ENCODE measurements at regions not wholly inside any gene's neighbourhood (a gene's known extent, or its start where the extent isn't known, plus 50 kb on each side); places are given as distances from the start of the nearest gene placed in this dataset.

DNA sequence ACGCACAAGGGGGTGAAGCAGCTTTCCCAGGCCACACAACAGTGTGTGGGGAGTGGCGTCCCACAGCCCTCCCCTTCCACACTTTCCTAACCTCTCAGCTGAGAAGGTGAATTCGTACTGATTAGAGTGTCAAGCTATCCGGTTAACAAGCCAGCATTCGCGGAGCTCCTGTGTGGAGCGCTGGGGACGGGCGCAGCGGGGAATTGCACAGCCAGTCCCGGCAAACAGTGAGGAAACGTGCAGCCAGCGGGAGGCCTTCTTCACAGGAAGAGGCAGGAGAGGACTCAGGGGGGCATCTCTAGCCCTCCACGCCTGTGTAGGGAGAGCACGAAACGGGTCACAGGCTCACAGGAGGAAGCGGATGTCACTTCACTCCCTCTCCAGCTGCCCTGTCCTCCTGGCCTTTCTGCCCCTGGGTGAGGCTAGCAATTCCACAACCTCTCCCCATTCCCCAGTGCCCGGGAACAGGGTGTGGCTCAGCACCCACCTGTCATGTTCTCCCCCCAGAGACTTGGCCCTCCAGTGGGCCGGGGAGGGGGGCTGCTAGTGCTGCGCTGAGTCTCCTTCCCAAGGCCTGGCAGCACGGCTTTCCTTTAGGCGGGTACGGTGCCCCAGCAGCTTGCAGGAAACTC lies 117.3 kb downstream of the CPZ start:
- no peak for DNase-seq

DNA sequence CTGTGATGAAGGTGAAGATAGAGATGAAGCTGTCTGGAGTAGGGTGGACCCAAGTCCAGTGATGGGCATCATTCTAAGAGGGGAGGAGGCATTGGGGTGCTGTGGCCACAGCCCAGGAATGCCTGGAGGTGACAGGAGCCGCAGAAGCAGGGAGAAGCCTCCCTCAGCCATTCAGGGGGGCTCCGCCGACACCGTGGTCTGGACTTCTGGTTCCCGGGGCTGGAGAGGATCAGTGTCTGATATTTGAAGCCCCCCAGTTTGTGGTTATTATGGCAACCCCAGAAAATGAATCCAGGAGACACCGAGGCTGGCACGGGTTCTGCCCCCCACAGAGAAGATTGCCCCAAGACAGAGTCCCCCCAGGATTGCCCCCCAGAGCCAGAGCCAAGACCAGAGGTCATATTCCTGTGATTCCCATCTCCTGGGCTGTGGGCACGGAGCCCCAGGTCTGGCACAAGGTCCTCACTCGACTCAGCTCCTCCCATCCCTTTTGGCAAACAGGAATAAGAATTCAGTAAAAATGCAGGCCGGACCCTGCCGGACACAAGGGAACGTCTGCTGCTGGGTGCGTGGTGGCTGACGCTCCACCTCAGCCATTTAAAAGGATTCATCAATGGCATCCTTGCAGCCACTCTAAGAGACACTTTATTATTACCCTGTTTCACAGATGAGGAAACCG lies 116.6 kb downstream of the CPZ start:
- no peak for DNase-seq

DNA sequence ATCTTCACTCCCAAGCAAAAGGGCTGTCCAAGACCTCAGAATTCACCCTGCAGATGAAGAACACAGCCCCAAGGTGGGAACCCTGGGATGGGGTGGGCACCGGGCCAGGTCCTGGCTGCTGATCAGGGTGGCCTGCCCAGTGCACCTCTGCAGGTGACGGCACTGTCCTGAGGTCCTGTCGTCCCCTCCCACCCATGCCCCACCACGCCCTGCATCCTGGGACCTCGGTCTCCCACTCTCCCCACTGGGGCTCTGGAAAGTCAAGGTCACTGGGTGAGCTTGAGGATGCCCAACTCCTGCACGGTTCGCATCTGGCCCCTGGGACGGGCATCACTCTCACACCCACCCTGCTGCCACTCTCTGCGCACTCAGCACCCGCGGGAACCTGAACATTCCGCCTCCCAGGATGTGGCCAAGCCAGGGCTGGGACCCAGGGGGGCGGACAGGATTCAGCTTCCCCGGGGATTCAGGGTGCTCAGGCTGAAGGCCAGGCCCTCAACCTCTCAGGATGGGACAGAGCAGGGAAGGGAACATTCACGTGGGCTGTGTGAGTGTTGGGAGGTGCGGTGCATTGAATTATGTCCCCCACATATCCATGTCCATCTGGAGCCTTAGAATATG lies 115.9 kb downstream of the CPZ start:
- no peak for DNase-seq

DNA sequence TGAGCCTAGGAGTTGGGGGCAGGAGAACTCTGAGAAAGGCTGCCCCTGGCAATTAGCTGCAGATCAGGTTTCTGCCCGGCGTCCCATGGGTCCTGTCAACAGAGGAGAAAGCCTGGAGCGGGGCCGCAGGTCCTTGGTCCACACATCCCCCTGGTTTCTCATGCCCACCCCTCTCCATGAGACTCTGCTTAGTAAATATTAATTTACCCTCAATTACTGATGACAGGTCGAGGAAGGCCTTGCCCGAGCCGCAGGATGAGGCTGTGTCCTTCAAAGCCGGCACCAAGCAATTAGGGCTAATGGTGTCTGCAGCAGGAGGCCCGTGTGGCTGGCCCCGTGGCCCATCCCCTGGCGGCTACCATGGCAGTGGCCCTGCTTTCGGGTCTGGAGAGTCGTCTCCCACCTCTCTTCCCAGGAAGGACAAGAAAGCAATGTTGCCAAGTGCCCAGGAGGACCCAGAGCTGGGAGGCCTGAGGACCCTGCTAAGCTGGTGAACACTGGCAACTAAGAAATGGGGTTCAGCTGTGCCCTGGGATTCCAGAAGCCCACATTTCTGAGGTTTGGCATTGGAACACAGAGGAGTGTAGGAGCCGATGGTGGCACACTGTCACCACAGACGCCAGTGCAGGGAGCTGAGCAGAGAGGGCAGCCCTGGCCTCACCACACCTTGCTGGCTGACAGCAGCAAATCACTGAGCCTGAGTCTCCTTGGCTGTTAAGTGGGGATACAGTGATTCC lies 114.6 kb downstream of the CPZ start:
- no peak for DNase-seq

DNA sequence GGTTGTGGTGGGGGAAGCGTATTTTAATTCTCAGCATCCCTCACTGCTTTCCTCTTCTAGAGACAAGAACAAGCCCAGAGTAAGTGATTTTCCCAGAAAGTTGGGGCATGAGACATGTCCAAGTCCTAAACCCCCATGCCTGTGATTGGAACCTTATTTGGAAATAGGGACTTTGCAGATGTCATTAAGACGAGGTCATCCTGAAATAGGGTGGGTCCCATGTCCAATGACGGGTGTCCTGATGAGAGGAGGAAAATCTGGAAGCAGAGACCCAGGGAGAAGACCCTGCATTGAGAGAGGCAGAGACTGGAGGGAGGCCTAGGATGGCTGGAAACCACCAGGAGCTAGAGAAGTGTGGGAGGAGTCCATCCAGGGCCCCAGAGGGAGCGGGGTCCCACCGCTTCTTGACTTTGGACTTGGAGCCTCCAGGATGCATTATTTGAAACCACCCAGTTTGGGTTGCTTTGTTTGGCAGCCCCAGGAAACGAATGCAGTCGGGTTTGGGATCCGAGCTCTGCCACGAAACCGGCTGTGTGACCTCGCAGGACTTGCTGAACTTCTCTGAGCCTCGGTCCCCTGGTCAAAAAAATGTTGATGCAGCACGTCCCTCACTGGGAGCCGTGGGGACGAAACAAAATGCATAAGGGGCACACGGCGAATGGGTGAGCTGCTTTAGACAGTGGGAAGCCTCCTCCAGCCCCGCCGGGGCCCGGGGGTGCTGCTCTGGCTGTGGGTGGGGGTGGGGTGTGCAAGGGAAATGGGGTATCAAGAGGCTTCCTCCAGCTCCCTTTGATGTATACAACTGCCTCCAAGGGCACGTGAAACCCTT lies 113.9 kb downstream of the CPZ start:
- no peak for DNase-seq

DNA sequence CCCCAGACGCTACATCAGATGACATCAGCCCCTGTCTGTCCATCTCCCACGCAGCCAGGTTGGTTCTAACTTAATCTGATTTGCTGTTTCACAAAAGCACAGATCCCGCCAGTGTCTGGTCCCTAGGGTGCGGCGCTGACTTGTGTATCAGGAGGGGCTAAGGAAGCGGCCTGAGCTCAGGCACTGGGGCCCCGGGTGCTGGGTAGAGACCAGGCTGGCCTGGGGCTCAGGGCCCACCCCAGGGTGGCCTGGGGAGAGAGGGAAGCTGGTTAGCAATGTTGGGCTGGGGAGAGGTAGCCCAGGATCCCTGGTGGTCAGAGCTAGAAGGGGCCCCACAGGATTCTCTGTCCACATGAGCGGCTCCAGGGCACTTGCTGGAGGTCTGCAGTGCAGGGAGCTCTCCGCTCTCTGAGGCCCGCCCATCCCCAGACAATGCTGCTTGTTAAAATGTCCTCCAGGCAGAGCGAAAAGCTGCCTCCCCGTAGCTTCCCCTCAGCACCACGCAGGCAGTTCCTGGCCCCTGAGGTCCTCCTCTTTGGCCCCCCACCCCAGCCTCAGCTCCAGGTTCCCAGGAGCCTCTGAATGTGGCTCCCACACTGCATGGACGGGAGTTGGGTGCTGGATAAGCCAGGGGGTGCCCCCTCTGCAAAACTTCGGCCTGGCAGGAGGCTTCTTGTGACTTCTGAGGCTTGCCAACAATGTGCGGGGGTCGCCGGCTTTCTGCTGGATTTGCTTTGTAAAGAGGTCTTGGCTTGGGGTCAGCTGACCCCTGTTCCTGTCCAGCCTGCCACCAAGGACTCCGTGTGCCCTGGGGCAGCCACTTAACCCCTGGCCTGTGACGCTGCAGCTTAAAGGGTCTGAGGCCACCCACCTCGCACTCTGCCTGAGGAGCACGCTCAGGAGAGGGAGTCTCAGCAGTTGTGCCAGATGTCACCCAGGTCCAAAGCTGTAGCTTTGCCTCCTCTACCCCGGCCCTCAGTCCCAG lies 112.9 kb downstream of the CPZ start:
- no peak for DNase-seq

DNA sequence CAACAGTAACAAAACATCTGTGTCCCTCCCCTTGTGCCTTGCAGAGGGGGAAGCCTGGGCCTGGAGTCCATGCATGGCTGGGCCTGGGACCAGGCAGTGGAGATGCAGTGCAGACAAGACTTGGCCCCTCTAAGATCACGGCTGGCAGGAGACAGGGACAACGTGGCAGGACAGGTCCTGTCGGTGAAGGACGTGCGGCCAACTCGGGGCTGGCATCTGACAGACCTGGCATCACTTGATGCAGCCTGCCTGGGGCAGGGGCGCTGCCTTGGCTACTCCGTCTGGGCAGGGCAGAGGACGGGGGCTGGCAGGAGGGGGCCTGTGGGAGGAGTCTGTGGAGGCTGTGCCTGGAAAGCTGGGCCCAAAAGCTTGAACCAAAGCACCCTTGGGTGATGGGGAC lies 112.1 kb downstream of the CPZ start:
- DNase-seq = no peak

DNA sequence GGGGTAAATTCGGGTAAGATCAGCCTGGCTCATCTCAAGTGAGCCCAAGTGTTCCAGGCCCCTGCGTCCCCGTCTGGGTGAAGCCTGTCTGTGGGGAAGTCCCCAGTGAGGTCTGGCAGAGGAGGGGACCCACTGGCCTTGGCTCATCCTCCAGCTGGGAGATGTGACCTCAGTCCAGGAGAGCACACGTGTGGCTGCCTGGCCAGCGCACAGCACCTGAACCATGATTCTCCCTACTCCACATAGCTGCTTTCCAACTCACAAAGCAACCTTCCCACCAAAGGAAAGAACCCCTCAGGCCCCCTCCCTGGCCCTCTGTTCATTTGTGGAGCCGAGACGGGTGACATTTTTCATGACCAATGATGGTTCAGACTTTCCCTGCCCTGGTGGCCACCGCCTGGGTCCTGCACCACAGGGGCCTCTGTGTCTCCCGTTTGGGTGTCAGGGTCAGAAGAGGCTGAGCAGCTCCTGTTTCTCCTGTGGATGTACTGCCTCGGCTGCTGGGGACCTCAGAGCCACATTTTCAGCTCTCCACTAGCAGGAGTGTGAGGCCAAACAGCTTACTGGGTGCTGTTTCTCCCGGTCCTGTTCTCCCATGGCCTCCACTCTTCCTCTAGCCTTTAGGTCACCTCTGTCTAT lies 111.4 kb downstream of the CPZ start:
- DNase-seq = no peak

DNA sequence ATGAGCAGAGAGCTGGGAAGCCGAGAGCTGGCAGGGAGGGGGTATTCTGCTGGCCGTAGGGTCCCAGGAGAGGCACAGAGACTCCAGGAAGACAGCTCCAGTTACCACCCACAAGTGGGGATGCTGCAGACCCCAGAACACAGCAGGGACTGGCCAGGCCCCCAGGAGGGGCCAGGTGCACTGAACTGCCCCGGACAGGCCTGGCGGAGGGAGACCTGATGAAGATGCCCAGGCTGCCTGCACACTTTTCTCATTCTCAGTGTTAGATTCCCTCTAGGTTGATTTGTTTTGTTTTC lies 110.8 kb downstream of the CPZ start:
- no peak for DNase-seq

DNA sequence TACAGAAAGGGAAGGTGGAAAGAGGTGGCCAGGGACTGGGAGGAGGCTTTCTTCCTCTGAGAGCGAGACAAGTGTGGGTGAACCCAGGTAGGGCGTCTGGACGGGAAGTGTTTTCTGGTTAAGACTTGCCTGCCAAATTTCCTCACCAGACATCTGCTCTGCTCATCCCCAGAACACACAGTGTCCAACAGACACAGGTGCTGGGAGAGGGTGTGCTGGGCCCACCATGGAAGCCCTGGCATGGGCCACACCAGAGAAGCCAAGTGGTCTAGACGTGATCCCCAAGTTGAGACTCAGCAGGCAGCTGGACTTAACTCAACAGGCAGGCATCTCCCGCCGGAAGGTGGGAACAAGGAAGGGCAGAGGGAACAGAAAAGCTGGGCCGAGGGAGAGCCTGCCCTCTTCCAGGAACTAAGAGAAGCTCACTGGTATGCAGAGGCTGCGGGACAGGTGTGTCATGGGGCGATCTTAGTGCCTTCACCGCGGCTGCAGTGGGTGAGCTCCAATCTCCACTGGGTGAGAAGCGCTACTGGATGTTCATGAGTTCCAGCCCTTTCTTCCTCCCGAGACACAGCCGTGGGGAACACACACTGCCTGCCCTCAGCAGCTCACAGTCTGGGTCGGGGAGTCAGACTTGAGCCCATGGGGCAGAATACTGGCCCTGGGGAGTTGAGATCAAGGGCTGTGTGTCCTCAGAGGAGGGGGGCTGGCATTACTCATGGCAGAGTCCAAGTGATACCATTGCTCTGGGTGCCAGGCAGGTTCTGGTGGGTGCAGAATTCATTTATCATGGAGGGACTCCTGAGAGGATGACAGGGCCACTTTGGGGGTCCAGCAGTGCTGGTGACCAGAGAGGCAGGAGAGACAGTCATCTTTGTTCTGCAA lies 110.2 kb downstream of the CPZ start:
- DNase-seq = no peak

DNA sequence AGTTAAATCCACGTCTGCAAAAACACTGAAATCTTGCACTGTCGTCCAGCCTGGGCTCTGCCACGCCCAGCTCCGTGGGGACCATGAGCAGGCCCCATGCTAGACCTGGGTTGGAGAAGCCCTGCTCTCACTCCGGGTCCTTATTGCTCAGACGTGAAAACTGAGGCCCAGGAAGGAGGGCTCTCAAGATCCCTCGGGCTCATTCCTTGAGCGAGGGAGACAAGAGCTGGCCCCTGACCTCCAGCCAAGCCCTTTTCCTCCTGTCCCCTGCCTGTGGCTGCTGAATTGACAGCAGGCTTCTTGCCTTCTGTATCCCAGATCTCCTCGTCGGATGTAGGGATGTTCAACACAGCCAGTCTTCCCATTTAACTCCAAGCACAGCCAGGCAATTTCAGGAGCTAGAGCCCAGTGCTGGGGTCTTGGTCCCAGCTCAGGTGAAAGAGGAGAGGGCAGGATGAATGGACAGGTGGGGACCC lies 109.5 kb downstream of the CPZ start:
- DNase-seq = no peak

DNA sequence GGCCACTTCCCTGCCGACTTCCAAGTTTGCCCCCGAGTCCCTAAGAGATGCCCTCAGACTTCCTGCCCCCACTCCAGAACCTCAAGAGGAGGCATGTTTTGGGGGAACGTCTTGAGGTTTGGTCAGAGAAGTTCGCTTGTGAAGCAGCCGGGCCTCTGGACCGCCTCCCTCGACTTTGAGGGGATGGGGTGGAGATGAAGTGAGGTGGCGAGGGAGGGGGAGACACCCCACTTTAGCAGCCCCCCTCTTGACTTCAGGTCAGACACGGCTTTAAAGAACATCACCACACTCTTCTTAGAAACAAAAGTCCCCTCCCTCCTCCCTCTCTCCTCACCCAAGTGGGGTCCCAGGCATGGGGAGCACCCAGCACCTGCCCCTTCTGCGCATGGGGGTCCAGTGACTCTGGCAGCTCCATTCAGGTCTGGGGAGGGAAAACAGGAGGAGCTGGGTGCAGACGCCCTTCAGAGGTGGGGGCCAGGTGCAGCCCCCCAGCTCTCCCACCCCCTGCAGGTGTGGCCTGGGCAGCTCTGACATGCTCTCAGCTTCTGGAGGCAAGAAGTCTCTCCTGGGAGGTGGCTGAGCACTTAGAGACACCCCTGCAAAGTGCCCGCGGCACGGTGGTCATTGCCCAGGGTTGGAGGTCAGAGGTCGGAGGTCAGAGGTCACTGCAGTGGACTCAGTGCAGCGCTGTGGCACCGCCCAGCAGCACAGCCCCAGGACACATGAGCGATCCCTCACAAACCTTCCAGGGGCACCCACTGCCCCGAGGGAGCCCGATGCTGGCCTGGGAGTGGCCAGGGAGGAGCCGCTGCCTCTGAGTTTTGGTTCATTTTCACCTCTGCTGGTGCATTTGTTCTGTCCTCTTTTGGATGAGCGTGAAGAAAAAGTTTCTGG lies 108.8 kb downstream of the CPZ start:
- no peak for DNase-seq

DNA sequence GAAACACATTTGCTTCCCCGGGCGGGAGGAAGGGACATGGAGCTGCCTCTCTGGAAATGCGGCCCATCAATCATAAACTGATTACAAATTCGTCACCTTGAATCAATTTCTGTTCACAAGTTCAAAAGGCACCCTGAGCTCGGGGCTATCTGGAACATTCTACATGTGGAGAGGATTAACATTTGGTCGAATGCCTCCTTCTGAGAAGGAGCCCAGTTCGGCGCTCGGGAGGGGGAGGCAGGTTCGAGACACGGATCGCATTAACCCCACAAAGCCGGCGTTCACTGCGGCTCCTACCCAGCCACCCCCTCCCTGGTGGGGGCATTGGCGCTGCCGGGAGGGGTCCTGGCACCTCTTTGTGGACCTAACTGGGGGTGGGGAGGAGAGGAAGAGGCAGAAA lies 108.0 kb downstream of the CPZ start:
- DNase-seq = no peak

DNA sequence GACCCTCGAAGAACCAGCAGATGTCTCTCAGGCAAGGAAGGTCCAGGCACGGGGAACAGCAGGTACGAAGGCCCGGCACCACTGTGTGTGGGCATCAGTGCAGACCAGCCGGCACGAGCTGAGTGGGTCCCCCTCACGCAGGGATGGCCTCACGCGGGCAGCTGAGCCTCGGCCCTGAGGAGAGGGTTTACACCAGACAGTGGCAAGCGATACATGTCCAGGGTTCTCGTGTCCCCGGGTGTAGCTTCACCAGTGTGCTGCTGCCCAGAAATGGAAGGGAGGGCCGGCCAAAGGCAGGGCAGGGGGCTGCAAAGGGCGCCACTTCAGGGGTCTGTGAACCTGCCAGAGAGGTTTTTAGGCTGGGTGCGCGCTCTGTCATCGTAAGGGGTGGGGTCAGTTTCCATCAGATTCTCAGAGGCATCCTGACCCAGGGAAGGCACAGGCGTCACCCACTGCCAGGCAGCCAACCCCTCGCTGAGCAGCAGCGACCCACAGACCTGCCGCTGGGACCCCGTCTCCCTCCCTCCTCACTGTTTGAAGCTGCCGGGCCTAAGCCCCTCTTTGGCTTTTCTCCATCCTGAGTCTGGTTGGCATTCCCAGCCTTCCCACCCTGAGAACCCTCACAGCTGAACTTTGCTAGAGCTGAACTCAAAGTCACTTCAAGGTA lies 107.0 kb downstream of the CPZ start:
- no peak for DNase-seq

DNA sequence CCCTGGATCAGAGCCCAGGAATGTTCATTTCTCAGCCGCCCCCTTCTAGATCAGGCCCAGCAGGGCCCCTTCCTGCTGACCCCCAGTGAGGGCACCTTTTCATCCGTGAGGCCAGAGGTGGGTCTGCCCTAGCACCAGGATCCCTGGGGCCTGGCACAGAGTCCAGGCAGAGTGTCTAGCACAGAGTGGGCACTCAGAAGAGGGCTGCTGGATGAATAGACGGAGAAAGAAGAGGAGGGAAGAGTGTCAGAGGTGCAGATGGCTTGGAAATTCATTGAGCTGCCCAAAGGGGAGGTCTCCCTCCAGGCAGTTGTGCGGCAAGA lies 106.5 kb downstream of the CPZ start:
- DNase-seq = no peak

DNA sequence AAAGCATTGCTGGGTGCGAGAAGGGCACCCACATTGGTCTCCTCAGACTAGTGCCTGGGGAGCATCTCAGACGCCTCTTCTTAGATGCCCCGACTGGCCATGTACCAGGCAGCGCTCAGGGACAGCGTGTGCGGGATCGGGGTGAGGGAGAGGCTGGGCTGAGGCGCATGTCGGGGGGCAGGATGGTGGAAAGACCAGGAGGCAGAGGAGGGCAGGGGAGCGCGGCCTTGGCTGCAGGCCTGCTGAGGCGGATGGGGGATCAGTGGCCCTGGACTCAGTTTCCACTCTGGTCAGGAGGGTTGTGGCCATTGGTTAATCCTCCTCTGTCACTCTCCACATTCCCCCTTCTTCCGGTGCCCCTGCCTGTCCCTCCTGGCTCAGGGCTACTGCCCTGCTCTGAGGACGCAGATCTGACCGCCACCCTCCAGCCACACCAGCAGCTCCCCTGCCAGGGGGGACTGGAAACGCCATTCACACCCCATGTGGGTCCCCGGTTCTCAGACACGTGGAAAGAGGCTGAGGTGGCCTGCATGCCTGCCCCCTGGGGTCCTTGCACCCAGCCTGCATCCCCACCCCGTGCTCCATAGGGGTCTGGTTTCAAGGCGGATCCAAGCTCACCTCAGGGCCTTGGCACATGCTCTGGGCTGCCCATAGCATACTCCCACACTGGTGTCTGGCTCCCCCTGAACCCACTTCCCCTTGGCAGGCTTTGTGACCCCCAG lies 105.9 kb downstream of the CPZ start:
- DNase-seq = no peak

DNA sequence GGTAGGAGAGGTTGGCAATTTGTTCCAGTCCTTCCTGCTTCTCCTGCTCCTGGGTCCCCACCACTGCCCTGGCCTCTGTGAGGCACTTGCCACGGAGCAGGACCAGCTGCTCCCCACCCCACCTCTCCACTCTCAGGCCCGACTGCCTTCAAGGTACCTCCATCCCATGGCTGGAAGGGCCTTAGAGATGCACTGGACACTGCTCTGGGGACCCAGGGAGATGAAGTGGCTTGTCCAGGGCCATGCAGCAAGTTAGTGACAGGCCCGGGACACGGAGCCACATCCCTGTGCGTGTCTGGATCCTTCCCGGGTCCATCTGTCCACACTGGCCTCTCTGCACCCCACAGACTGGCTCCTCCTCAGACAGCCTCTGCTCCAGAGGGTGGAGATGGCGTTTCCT lies 105.3 kb downstream of the CPZ start:
- no peak for DNase-seq
